HG03354 (cell line): ENCODE measurements at regions not wholly inside any gene's neighbourhood (a gene's known extent, or its start where the extent isn't known, plus 50 kb on each side); places are given as distances from the start of the nearest gene placed in this dataset.

Experiments
- ATAC-seq: cut with Tn5 transposase; IDR thresholded peaks from one replicate; pipeline ENCODE4 v1.9.1; 2021; ENCODE audit warnings: mild to moderate bottlenecking; ENCODE audit not compliant: unreplicated experiment, poor library complexity, severe bottlenecking

DNA sequence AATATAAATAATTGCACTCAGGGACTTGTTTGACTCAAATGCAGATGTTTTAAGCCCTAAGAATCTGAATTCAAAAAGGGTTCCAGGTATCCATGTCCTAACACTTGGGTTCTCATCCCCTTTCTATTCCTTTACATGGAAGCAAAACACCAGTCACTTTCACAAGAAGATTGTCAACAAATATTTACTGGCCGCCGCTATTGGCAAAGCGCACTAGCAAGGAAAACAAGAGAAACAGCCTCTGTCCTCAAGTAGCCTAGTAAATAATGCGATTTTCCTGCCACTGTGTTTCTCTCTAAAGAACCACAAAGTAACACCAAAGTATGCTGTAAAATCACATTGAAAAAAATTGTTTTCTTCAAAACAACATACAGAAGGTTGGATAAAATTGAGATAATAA is 66.7 kb upstream of the EZH2 start:
- no peak for ATAC-seq

- ATAC-seq, result no peak
These were observed 61.1 kb upstream of the EZH2 start for GRCh38 chr7:148944935-148945934.

DNA sequence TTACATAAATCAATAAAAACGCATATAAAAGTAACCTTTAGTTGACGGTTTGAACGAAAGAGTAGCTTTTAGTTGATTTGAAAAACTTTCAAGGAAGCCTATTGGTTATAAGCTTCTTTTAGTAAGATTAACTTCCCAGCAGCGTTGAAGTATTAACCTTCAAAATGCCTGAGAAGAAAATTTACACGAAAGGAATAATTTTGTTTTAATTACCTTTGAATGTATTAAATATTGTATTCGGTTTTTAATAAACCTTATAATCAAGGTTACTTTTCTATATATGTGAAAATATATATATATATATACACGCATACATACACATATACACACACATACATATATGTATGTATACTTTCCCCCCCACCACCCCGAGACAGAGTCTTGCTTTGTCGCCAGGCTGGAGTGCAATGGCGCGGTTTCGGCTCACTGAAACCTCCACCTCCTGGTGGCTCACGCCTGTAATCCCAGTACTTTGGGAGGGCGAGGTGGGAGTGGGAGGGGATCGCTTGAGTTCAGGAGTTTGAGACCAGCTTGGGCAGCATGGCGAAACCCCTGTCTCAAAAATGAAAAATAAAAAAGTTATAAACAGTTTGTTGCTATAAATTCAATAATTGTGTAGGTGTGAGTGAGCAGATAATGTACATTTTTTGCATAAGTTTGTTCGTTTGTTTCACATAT is 57.6 kb upstream of the EZH2 start:
- ATAC-seq, result peak; percentile 47

DNA sequence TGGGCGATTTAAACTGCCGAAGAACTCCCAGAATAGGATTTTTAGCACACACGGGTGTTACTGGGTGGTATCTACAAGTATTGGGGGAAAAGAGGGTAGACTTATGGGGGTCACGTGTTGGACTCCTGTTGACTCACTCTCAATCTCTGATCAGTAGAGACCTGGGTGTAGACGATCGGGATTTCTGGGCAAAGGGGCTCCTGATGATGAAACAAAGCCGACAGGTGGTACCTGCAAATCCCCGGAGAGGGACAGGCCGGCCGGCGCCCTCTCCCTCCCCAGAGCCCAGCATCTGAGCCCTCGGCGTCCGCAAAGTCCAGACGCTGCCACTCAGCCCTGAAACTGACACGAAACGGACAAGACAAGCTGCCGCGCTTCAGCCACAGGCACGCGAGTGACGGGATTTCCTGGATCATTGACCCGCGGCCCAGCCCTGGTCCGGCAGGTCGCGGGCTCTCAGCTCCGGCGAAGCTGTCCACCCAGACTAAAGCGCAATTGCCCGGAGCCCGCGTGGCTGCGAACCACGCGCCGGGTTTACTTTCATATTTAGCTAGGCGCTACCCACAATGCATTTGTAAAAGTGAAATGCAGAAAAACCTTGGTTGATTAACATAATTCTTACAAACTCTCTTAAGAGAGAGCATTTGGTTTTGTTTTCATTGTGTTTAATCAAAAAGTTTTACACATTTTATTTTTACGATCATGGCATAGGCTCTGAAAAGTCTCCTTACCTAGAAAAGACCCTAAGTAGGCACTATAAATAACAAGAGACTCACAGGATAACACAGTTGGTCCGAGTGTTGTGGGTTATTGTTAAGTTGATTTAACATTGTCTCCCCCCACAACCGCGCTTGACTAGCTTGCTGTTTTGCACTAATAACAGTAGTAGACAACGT is 56.9 kb upstream of the EZH2 start:
- ATAC-seq, result peak; percentile 71

- ATAC-seq, result no peak
These were observed 55.2 kb upstream of the EZH2 start for GRCh38 chr7:148939128-148939755.

DNA sequence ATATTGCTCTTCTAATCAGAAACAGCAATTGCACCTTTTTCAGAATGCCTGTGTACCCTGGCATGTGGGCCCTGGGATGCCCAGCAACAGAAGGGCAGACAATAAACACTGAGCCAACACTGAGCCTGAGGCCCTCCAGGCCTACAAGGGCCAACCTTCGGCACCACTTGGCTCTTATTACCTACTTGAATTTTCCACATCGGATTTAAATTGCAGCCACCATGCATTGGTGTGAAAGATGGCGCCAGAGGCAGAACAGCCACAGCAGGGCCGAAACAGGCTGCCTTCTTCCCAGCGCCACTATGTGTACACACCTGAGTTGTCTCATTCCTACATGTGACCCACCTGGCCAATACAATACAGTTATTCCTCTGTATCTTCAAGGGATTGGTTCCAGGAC is 51.4 kb upstream of the EZH2 start:
- ATAC-seq, result no peak
